ENCODE measurements at regions not wholly inside any gene's neighbourhood (a gene's known extent, or its start where the extent isn't known, plus 50 kb on each side); places are given as distances from the start of the nearest gene placed in this dataset.

- DNase-seq (ENCODE audit: low read depth, low spot score) (no peak), ATAC-seq (no peak)
- Histone ChIP-seq H3K27me3 (ENCODE audit: control insufficient read depth, insufficient read depth, low read length) (no peaks in the 10 kb centered on the region), H3K36me3 (ENCODE audit: control insufficient read depth, insufficient read depth, low read length) (no peaks in the 10 kb centered on the region), H3K9me3 (ENCODE audit: control insufficient read depth, insufficient read depth, low read depth, low read length) (no peaks in the 10 kb centered on the region), H3K27ac (ENCODE audit: low read length) (no peak overlapping the region), H3K4me1 (ENCODE audit: control insufficient read depth, insufficient read depth, low read length) (no peaks in the 10 kb centered on the region; the same call in 1 of the 2 replicates), H3K4me3 (ENCODE audit: low read depth in 2 of 2, low read length in 2 of 2) (no peak overlapping the region)
- no peak for TF ChIP-seq TCF7L2 (IDR thresholded peaks at IDR 0.05; ENCODE audit: low read depth, low read length)
- no peak for TF ChIP-seq POLR2AphosphoS5 (IDR thresholded peaks at IDR 0.05; ENCODE audit: low read depth, low read length)
- TF ChIP-seq CTCF (IDR thresholded peaks at IDR 0.05), result no peak
- POLR2A ChIA-PET, result no interaction called here
- no TSS peak for BruUV-seq (replicated peaks)
- CTCF ChIA-PET, result no interaction called here
- intact Hi-C loops (cut with micrococcal nuclease; ENCODE audit: unreplicated experiment), result no loop called here
- in situ Hi-C loops (cut with HindIII; ENCODE audit: low pct_unique_long_range_greater_than_20kb, low sequenced_read_pairs), result no loop called here
Observed at GRCh38 chr6:43987838-43988439, 139.3 kb downstream of the MRPL14 start.

GRCh38 chr6:43986177-43986825 lies 141.0 kb downstream of the MRPL14 start:
- no peaks in the 10 kb centered on the region for H3K36me3 ChIP-seq (ENCODE audit: control insufficient read depth, insufficient read depth, low read length)
- in situ Hi-C loops (cut with HindIII; ENCODE audit: low pct_unique_long_range_greater_than_20kb, low sequenced_read_pairs) (no loop called here), intact Hi-C loops (cut with micrococcal nuclease; ENCODE audit: unreplicated experiment) (no loop called here)
- no peak overlapping the region for H3K27ac ChIP-seq (ENCODE audit: low read length)
- TF ChIP-seq TCF7L2 (IDR thresholded peaks at IDR 0.05; ENCODE audit: low read depth, low read length) (no peak), POLR2AphosphoS5 (IDR thresholded peaks at IDR 0.05; ENCODE audit: low read depth, low read length) (no peak), REST (IDR thresholded peaks at IDR 0.05; ENCODE audit: insufficient read depth in 1 of 2, low read depth in 2 of 2, low read length in 1 of 2) (no peak), CTCF (IDR thresholded peaks at IDR 0.05) (no peak), SIN3A (IDR thresholded peaks at IDR 0.05; ENCODE audit: borderline replicate concordance, insufficient read depth, low read depth, low read length) (no peak)
- no peaks in the 10 kb centered on the region for H3K27me3 ChIP-seq (ENCODE audit: control insufficient read depth, insufficient read depth, low read length)
- H3K4me1 ChIP-seq (ENCODE audit: control insufficient read depth, insufficient read depth, low read length), result no peaks in the 10 kb centered on the region; the same call in 1 of the 2 replicates
- no peak overlapping the region for H3K4me3 ChIP-seq (ENCODE audit: low read depth in 2 of 2, low read length in 2 of 2)
- POLR2A ChIA-PET, result no interaction called here
- DNase-seq (ENCODE audit: low read depth, low spot score) (no peak), ATAC-seq (no peak)
- H3K9me3 ChIP-seq (ENCODE audit: control insufficient read depth, insufficient read depth, low read depth, low read length), result no peaks in the 10 kb centered on the region
- CTCF ChIA-PET, result no interaction called here
- no TSS peak for BruUV-seq (replicated peaks)

Measured in Panc1 (cell line).